ENCODE measurements at regions not wholly inside any gene's neighbourhood (a gene's known extent, or its start where the extent isn't known, plus 50 kb on each side); places are given as distances from the start of the nearest gene placed in this dataset.
"Not testable (repeated sequence)": the region's sequence is repeated elsewhere in the genome, so short reads cannot be mapped to it uniquely, and the experiment has no call there.

DNA sequence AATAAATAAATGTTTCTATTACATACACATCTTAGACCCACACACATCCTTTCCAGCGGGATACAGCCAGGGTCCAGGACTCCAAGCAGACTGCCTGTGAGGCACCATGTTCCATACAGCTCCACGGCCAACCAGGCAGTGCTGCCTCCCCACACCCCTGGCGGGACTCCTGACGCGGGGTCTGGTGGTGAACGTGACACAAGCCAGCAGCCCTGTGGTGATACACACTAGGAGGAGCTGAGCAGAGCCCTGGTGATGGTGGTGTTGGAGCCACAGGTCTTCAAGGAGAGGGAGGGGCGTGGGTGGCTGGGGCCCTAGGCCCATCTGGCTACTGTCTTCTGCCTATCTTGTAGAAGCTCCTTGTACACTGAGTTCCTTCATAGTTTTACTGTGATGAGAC lies 53.1 kb upstream of the LPCAT1 start:
- DNase-seq, result not testable (repeated sequence)

DNA sequence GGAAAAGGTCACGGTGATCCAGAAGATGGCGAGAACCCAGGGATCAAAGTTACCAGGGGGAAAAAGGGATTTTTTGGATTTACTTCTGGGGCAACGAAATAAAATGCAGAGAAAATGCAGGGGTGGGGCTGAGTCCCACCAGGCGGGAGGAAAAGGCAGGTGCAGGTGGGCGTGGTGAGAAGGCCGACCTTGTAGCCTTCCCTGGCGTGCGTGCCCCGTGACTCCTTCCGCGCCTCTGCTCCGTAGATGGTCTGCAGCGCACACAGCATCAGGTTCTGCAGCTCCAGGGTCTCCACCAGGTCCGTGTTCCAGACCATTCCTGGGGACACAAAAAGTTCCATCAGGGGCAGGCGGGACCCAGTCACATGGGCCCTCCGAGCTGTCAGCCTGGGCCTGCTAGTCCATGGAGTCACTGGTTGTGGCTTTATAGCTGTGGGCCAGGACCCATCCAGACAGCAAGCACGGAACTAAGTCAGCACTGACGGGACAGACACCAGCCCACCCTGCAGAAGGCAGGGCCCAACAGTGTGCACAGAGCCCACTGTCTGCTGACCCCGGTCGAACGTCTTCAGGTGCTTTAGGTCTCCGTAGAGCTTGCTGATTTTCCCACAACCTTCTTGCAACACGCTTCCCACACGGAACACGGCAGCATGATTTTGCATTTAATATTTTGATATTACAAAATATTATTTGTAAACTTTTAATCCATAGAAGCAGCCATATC lies 52.4 kb upstream of the LPCAT1 start:
- not testable (repeated sequence) for DNase-seq

DNA sequence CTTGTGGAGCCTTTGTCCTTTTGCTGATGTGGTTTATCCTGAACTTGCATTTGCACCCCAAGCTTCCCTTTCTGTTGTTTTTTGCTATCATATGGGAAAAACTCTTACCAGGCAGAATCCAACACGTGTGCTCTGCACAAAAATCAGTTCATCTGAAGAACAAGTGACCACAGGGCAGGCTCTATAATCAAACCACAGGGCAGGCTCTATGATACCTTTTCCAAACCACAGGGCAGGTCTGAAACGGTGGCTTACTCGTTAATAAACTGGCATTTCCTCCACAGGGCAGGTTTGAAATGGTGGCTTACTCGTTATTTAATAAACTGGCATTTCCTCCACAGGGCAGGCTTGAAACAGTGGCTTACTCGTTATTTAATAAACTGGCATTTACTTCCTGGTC lies 51.7 kb upstream of the LPCAT1 start:
- not testable (repeated sequence) for DNase-seq

DNA sequence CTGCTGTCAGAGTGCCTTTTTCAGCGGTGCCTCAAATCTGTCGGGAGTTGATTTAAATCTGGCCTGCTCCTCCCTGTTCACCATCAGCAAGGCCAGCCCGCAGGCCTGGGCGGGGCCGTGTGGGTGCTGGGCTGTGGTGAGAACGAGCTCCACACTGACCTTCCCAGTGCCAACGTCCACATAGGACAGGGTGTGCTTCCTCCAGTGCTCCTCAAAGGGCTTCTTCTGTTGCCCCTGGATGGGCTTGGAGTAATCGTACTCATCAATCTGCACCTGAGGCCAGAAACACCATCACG lies 50.2 kb upstream of the LPCAT1 start:
- DNase-seq, result not testable (repeated sequence)

DNA sequence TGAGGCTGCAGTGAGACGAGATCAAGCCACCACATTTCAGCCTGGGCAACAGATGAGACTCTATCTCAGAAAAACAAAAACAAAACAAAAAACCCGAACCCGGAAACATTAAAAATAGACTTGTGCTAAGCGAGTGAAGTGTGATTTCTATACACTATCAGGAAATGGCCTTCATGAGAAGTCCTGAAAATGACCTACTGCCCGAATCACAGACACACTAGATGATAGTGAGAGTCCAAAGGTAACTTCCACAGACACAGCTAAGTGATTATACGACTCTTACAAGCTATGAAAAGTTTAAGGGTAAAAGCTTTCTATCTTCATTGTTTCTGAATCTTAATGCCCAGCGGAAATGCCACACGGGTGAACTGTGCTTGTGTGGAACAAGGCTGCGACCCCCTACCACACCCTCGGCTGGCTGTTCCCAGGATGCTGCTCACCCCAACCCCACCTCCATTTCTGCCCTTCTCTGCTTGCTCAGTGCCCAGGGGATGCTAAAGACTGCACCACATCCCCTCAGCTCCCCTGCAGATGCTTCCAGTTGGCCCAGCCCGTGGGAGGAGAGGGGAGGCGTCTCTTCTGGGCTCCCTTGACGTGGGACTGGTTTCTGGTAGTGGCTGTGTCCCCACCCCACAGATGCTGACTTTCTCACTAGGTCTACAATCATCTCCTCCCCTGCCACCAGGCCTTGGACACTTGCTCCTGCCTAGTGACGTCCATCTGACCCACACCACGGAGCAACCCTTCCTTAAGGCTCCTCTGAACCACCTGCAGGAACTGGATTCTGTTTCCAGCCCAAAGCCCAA lies 49.7 kb upstream of the LPCAT1 start:
- DNase-seq, result not testable (repeated sequence)

Data from stimulated activated CD4-positive, alpha-beta T cell treated with anti-CD3 and anti-CD28 coated beads, Interleukin-1b, Interleukin-23, amount 100 ng/mL, for 48 hours (primary cell).